ENCODE measurements at regions not wholly inside any gene's neighbourhood (a gene's known extent, or its start where the extent isn't known, plus 50 kb on each side); places are given as distances from the start of the nearest gene placed in this dataset.

GRCh38 chr2:9790702-9791225, 52.5 kb upstream of the TAF1B start:
- H3K9ac ChIP-seq (ENCODE audit: low read length), result no peak overlapping the region
- no peak overlapping the region for H2AFZ ChIP-seq (ENCODE audit: low read length)
- no peaks in the 10 kb centered on the region for H3K27me3 ChIP-seq (ENCODE audit: low read length)
- no peak overlapping the region for H3K27ac ChIP-seq (ENCODE audit: low read length)
- no peaks in the 10 kb centered on the region for H4K20me1 ChIP-seq (ENCODE audit: low read length)
- no peak overlapping the region for H3K4me3 ChIP-seq (ENCODE audit: low read length)
- H3K4me2 ChIP-seq (ENCODE audit: low read length), result no peak overlapping the region
- no peaks in the 10 kb centered on the region for H3K9me3 ChIP-seq (ENCODE audit: low read length)
- H3K9me2 ChIP-seq (replicated peaks; ENCODE audit: low read length), result no peaks in the 10 kb centered on the region
- H3K79me2 ChIP-seq (ENCODE audit: low read length), result no peaks in the 10 kb centered on the region
- intact Hi-C loops (cut with micrococcal nuclease), result no loop called here
- H3K36me3 ChIP-seq (ENCODE audit: low read depth, low read length), result no peaks in the 10 kb centered on the region
- ATAC-seq (no peak), DNase-seq (no peak)
- no peaks in the 10 kb centered on the region for H3K4me1 ChIP-seq (ENCODE audit: insufficient read depth, low read length)
- BruUV-seq (replicated peaks), result no TSS peak
- TF ChIP-seq EZH2phosphoT487 (IDR thresholded peaks at IDR 0.05; ENCODE audit: borderline replicate concordance, low read length), result no peak
- TF ChIP-seq CTCF (conservative IDR thresholded peaks at IDR 0.05; ENCODE audit: low read depth, low read length), result no peak
- no peak for TF ChIP-seq EZH2 (IDR thresholded peaks at IDR 0.05; ENCODE audit: low read length, unreplicated experiment)
- H3F3A ChIP-seq (ENCODE audit: low read length, unreplicated experiment), result no peaks in the 10 kb centered on the region
- ChIA-PET CTCF (no interaction called here), POLR2A (ENCODE audit: unreplicated experiment) (no interaction called here)

GRCh38 chr2:9791711-9792110, 51.6 kb upstream of the TAF1B start:
- CTCF ChIA-PET, result no interaction called here

More at GRCh38 chr2:9791711-9792110, 51.6 kb upstream of the TAF1B start:
- Histone ChIP-seq H3K27ac (ENCODE audit: low read length) (no peak overlapping the region), H2AFZ (ENCODE audit: low read length) (no peak overlapping the region), H3K4me1 (ENCODE audit: insufficient read depth, low read length) (no peaks in the 10 kb centered on the region), H3K36me3 (ENCODE audit: low read depth, low read length) (no peaks in the 10 kb centered on the region), H3K4me3 (ENCODE audit: low read length) (no peak overlapping the region), H3K9me2 (replicated peaks; ENCODE audit: low read length) (no peaks in the 10 kb centered on the region), H4K20me1 (ENCODE audit: low read length) (no peaks in the 10 kb centered on the region), H3F3A (ENCODE audit: low read length, unreplicated experiment) (no peaks in the 10 kb centered on the region), H3K9ac (ENCODE audit: low read length) (no peak overlapping the region), H3K9me3 (ENCODE audit: low read length) (no peaks in the 10 kb centered on the region), H3K79me2 (ENCODE audit: low read length) (no peaks in the 10 kb centered on the region), H3K4me2 (ENCODE audit: low read length) (no peak overlapping the region), H3K27me3 (ENCODE audit: low read length) (no peaks in the 10 kb centered on the region)
- TF ChIP-seq EZH2 (IDR thresholded peaks at IDR 0.05; ENCODE audit: low read length, unreplicated experiment), result no peak
- TF ChIP-seq CTCF (conservative IDR thresholded peaks at IDR 0.05; ENCODE audit: low read depth, low read length), result no peak
- no peak for TF ChIP-seq EZH2phosphoT487 (IDR thresholded peaks at IDR 0.05; ENCODE audit: borderline replicate concordance, low read length)
- BruUV-seq (replicated peaks), result no TSS peak
- no peak for ATAC-seq
- DNase-seq, result no peak
- intact Hi-C loops (cut with micrococcal nuclease), result no loop called here
- POLR2A ChIA-PET (ENCODE audit: unreplicated experiment), result no interaction called here
